NCI-H82 treated with DMSO at 0.1 percent for 48 hours (cell line): ENCODE measurements at regions not wholly inside any gene's neighbourhood (a gene's known extent, or its start where the extent isn't known, plus 50 kb on each side); places are given as distances from the start of the nearest gene placed in this dataset.
"Not testable (repeated sequence)": the region's sequence is repeated elsewhere in the genome, so short reads cannot be mapped to it uniquely, and the experiment has no call there.

ENCODE experiments used
- DNase-seq: peaks from one replicate; lab custom pipeline; 2025; ENCODE audit not compliant: unreplicated experiment; lab: John Stamatoyannopoulos, UW

DNA sequence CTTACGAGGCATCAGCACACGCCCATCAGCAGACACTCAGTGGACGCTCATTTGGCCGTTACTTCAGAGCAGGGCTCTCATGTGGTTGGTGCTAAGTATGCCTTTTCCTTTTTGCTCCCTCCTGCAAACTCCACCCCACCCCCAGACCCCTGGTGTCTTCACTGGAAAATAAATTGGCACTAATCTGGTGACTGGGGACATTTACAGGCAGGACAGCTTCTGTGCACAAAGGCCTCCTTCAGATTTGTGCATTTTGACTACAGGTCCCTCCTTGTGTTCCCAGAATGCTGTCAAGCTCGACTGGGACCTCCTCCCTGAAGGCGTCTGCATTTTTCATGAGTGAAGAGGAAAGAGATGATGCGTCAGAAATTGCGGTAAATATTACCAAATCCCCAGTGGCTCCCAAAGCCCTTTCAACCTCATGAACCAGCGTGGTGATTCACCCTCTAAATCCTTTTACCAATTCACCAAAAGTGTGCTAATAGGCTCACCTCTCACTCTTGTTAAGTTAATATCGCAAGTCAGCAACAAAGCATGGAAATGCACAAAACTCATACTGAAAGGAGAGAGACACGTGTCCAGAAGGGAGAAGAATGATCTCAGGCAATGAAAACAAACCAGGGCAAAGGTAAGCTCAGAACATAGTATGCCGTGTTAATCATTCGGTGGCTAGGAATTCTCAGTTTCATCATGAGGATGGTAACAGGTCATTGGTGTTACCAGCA lies 119.0 kb downstream of the NKX6-1 start:
- no peak for DNase-seq

DNA sequence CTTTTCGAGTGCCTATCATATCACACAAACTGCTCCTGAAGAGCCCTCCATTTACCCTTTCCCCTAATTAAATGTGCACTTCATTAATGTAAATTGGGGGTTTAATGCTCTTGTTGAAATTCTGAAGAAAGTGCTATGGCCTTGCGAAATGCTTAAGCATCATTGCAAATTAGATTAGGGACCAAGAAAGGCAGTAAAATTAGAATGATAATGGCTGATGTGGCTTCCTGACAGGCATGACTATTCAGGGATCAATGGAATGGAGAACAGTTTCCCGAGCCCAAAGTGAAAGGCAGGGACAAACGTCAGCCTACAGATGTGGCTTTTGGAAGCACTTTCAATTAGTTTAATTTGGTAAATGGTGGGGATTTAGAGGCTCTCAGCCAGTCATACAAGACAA lies 120.1 kb downstream of the NKX6-1 start:
- no peak for DNase-seq

DNA sequence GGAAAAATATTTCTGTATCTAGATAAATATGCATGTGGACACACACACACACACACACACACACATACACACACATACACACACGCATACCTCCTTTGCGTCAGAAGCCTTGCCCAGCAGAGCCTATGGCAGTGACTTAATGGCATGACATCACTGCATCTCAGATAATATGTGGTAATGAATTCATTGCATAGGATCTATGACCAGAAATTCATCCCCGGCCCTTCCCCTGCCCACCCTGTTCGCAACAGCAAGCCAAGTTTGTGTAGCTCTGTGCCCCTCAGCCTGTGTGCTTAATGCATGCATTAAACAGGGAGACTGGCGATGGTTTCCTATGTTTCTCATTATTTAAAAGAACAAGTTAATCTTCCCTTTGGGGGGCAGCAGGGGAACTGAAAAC lies 120.7 kb downstream of the NKX6-1 start:
- DNase-seq: no peak

DNA sequence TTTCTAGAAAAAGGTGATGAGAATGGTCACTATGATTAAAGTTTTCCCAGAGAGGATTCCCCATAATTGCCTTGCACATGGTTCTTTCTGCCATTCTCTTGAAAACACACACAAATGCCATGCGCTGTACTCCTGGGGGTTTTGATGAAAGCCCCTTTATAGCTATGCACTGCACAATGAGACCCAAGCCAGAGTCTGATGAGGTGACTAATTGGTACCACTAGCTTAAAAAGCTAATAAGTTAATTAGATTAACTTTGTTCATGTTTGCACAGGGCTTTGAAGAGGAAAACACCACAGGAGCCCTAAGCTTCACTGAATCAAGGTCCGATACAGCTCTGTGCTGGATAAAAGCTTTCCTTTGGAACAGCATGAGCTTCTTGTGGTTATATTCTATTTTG lies 132.2 kb downstream of the NKX6-1 start:
- DNase-seq: peak; percentile 46

DNA sequence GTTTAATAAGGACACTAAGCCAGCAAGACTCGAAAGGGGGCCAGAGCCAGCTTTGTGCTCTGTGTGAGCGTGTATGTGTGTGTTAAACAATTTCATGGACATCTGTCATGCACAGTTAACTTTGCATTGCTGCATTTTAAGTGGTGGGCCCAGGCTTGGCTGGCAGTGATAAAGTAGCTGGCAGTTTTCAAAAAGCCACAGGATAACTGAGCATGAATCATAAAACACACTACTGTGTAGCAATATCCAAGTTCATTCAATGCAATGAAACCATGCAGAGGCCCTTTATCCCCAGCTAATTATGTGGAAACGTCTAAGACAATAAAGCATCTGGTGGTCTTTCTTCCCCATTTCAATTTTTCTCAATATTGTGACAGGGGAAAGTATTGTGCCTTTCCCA lies 132.9 kb downstream of the NKX6-1 start:
- no peak for DNase-seq

DNA sequence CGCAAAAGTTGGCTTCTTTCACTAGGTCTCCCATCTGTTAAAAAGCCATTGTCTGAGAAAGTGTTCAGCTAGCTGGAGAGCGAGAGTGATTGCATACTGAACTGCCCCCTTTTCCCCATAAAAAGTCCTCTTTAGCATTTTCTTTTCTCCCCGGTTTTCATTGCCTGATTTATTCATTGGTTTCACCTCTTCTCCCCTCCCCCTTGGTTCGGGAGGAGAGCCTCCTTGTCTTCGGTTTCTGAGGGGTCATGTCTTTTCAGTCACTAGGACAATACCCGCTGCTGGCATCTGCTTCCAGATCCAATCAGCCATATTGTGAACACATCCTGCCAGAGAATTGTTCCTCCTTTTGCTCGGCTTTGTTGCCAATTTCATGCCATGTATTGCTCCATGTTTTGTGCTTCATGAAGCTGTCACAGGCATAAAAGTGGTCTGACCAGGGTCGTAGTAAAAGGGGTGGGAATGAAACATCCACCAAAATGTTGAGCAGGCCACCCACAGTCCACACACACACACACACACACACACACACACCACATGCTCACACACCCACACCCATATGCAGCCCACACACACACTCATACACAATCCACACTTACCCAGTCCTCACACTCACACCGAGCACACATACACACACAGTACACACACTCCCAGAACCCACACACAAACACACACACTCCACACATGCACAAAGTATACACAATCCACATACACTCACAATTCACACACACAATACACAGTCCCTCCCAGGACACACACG lies 136.0 kb downstream of the NKX6-1 start:
- DNase-seq: no peak

DNA sequence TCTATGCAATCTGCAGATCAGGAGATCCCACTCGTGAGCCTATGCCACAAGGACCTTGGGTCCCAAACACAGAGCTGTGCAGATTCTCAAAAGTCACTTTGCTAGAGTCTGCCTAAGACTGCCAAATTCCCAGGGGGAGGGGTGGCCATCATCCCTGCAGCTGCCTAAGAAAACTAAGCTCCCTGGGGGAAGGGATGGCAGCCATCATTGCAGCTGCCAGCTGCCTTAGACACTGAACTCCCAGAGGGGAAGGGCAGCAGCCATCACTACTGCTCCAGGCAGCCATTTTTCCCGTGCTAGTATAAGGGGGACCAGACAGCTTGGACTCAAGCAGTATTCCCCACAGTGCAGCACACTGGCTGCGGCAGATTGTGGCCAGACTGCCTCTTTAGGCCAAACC lies 156.9 kb downstream of the NKX6-1 start:
- DNase-seq: no peak

DNA sequence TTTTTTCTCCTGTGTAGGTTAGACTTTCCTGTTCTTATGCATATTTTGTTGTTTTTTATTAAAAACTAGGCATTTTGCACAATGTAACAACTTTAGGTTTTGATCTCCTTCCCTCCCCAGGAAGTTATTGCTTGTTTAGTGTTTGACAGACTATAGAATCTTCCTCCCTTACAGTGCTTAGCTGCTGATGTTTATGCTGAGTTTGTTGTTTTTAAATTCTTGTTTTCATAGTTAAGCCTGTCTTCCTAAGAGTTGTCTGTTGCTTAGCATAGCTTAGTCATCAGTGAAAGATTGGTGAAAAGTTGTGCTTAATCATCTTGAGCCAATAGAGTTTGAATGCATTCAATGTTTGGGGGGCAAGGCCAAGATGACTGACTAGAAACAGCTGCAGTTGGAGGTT lies 157.5 kb downstream of the NKX6-1 start:
- DNase-seq: no peak

DNA sequence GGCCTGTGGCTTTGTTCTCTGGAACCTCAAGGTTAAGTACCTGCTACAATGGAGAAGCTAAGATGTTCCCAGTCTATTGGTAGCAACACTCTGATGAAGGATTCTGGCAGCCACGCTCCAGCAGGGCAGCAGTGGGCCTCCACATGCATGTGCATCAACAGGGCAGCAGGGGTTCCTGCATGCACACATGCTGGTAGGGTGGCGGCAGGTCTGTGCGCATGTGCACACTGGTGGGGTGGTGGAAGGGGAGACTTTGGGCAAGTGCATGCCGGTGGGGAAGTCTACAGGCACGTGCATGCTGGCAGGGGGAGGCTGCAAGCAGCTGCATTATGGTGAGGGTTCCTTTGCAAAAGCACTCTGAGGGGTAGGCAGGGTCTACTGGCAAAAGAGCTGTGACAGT lies 160.7 kb downstream of the NKX6-1 start:
- DNase-seq: no peak

DNA sequence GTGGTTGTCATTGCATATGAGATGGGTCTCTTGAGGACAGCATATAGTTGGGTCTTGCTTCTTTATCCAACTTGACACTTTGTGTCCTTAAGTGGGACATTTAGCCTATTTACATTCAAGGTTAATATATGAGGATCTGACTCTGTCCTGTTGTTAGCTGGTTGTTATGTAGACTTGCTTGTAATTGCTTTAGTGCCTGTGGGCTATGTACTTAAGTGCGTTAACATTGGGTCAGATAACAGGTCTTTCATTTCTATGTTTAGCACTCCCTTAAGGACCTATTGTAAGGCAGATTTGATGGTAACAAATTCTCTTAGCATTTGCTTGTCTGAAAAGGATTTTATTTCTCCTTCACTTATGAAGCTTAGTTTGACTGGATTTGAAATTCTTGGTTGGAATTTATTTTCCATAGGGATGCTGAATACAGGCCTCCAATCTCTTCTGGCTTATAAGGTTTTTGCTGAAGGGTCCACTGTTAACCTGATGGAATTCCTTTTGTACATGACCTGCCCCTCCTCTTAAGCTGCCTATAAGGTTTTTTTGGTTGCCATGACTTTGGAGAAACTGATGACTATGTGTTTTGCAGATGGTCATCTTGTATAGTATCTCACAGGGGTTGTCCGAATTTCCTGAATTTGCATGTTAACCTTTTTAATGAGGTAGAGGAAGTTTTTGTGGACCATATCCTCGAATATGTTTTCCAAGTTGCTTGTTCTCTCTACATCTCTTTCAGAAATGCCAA lies 162.0 kb downstream of the NKX6-1 start:
- no peak for DNase-seq

DNA sequence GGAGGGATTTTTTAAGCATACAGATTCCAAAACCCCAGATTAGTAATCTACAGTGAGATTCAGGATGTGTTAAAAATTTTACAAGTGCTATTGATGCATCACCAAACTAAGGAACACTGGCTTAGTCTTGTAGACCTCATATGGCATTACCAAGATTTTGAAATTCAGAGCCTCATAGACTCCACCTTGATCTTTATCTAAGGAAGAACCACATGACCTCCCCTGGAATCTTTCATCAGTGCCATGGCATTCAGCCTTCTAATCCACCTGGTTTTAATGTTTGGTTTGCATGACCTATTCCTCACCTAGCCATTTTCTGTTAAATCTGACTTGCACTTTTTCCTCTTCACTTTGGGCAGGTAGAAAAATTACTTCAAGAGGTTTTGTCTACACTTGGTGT lies 171.6 kb downstream of the NKX6-1 start:
- DNase-seq: no peak

DNA sequence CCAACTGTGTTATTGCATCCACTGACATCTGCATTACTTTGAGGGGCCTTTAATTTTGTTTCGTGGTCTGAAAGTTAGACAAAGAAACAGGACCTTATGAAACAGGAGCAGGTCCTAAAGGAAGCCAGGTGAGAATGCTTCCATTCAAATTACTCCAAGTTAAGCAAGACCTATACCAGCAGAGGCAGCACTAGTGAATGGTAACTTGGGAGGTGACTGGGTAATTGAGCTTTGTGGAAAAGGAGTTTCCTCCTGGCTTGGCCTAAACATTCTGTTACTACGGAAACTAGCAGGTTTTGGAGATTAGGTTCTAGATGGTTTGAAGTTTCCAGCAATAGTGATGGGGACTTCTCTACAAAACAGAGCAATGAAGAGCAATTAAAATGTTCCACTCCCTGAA lies 173.5 kb downstream of the NKX6-1 start:
- DNase-seq: no peak

DNA sequence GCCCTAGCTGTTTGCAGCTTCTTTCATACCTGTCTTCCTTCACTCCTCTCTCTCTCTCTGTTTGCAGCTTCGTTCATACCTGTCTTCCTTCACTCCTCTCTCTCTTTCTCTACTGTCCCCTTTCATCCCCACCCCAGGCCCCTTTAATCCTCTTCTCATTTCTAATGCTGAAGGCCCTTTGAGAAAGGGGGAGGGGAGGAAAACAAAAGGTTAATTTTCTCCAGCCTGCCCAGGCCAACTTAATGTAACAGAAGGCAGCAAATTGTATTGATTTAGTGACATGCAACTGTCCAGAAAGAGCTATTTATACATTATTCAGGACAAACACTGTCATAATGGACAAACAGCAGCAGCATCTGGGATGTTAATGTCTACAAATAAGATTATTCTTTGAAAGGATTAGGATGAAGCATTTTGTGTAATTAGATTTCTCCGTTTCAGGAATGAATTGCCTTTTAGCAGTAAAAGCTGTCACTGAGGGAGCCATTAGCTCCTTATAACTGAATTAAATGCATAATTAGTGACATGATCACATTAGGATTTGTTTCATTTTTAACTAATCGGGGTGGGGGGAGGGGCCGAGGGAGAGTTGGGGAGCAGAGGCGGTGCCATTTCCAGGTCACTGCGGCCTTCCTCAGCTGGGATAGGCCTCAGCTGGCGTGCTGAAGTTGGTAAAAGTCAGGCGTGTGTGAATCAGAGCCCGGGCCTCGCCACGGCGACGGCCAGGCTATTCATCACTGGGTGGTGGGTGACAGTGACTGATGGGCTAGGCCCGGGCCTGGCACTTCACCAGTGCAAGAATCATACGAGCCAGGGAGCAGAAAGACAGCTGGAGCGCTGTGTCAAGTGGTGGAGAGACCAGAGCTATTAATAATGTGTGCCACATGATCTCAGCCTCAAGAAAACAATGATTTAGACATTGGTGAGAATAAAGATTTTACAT lies 174.5 kb downstream of the NKX6-1 start:
- DNase-seq: peak; percentile 78

DNA sequence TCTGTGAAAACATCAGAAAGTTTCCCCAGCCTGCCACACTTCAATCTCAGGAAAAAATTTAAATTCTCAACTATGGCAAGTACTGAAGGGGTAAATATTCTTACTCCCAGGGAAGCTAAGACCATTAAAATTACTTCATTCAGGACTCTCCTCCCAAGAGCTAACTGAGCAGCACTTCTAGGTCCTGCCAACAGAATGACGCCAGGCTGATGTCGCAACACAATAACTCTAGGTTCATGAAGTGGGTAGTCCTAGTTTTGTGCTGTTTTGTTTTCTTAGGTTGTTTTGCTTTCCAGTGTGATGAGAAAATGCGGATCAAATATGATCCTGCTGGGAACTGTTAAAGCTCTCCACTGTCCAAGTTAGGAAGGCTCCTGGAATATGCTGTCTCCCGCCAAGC lies 180.0 kb downstream of the NKX6-1 start:
- DNase-seq: no peak

DNA sequence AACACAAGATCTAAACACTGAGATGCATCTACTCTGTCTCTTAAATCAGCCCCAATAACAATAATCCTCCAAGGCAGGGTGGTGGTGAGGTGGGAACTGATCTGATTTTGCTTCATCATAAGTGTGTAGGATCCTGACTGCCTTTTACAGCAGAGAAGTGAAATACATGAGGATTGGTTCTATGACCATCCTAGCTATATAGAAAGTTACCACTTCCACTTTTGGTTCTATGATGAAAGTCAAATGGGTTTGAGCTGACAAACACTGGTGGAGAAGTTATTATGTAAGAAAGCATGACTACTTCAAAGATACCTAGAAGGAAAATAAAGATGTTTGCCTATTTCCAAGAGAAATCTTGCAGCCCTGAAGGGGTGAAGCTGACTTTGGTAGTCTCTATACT lies 181.6 kb downstream of the NKX6-1 start:
- no peak for DNase-seq

DNA sequence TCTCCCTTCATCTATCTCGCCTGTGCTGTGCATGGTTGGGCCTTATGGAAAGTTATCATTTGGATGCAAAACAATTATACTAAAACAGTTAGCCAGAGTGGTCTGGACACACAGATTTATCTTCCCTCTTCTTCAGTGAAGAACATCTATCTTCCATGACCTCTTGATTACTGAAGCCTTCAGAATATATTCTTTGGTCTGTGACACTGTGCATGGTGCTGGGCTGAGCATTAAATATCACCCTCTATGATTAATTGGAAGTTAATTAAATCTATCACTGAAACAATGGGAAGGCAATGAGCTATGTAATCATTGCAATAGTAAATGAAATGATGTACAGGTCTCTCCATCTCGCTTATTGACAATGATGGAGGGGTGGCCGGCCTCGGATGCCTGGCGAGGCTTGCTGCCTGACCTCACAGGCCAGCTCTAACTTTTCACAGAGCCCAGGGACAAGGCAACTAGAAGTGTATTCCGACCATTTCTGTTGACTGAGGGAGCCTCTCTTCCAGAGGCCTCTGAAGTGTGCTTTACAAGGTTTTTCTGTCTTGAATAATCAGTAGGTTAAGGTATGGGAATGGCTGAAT lies 186.6 kb downstream of the NKX6-1 start:
- DNase-seq: no peak

DNA sequence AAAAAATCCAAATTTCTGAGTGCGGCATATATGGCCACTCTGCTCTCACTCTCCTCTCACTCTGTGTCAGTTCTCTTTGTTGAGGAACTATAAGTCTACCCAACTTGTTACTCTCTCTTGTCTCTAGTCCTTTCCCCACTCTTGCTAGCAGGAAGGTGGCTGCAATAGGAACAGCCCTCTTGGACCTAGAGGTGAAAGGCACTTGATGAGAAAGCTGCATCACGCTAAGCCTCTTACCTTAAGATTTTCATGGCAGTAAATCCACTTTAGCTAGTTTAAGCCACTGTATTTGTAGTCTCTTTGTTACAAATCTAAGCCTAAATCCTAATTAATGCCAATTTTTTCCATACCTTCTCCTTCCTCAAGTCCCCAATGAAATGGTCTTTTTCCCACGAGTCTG lies 189.9 kb downstream of the NKX6-1 start:
- peak; percentile 82 for DNase-seq

DNA sequence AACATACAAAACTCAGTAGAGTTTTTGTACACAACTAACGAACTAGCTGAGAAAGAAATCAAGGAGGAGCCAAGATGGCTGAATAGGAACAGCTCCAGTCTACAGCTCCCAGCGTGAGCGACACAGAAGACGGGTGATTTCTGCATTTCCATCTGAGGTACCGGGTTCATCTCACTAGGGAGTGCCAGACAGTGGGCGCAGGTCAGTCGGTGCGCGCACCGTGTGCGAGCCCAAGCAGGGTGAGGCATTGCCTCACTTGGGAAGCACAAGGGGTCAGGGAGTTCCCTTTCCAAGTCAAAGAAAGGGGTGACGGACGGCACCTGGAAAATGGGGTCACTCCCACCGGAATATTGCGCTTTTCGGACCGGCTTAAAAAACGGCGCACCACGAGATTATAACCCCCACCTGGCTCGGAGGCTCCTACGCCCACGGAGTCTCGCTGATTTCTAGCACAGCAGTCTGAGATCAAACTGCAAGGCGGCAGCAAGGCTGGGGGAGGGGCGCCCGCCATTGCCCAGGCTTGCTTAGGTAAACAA lies 200.3 kb downstream of the NKX6-1 start:
- DNase-seq: not testable (repeated sequence)

DNA sequence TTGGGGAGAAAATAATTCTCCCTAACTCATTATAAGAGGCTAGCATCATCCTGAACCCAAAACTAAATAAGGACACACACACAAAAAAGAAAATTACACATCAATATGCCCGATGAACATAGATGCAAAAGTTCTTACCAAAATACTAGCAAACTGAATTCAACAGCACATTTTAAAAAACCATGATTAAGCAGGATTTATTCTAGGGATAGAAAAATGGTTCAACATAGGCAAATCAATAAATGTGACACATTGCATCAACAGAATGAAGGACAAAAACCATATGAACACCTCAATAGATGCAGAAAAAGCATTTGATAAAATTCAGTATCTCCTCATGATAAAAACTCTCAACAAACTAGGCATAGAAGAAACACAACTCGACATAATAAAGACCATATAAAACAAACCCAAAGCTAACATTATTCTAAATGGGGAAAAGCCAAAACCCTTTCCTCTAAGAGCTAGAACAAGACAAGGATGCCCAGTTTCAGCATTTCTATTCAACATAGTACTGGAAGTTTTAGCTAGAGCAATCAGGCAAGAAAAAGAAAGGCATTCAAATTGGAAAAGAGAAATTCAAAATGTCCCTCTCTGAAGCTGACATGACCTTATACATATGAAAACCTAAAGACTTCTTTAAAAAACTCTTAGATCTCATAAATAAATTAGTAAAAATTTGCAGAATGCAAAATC lies 200.9 kb downstream of the NKX6-1 start:
- DNase-seq: no peak

DNA sequence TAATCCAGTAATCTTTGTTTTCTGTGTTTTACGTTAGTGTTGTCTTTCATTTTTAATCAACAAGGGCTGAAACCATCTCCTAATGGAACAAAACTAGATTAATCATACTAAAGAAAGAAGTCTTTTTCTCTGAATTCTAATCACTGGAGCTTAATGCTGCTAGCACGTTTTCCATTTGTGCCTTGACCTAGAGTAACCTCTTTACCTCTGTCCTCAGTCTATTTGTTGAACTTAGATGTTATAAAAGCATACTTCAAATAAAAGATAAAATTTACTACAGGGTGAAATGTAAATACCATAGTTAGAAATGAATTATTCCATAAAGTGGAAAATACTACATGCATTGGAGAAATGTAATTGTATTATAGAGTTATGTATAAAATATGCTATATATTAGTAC lies 207.1 kb downstream of the NKX6-1 start:
- no peak for DNase-seq
